Fibroblast of the aortic adventitia (primary cell): ENCODE measurements at regions not wholly inside any gene's neighbourhood (a gene's known extent, or its start where the extent isn't known, plus 50 kb on each side); places are given as distances from the start of the nearest gene placed in this dataset.

Experiments used
- DNase-seq: peaks from one replicate; pipeline ENCODE4 v3.0.0-alpha.2; 2010; ENCODE audit warnings: low read depth
- H3K4me3 ChIP-seq: 2 replicates; pipeline ENCODE4 v1.5.1; 2011; ENCODE audit warnings: low read depth, mild to moderate bottlenecking, control low read depth, low read length, moderate library complexity
- TF ChIP-seq, protein P1 (sequence below): IDR thresholded peaks from 2 replicates; pipeline ENCODE4 v1.5.1; 2011; ENCODE audit warnings: mild to moderate bottlenecking, low read length, control low read depth, inconsistent platforms; ENCODE audit not compliant: insufficient read depth

DNA sequence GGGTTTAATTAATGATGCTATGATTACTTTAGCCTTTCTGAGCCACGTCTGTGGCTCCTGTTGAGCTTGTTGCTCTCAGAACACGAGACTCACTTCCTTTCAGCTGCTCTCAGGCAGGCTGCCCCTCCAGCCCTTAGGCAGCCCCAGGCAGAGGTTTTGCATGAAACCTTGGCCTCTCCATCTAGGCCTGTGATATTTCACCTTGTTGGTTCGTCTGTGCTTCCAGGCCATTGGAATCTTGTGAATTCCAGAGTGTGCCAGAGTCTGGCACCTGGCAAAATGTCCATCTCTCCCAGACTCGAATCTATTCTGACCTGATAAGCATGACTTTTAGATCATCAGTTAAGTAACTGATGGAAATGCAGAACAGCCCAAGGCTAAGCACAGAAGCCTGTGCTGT is 254.1 kb downstream of the LOXHD1 start:
- TF ChIP-seq, protein P1, sequence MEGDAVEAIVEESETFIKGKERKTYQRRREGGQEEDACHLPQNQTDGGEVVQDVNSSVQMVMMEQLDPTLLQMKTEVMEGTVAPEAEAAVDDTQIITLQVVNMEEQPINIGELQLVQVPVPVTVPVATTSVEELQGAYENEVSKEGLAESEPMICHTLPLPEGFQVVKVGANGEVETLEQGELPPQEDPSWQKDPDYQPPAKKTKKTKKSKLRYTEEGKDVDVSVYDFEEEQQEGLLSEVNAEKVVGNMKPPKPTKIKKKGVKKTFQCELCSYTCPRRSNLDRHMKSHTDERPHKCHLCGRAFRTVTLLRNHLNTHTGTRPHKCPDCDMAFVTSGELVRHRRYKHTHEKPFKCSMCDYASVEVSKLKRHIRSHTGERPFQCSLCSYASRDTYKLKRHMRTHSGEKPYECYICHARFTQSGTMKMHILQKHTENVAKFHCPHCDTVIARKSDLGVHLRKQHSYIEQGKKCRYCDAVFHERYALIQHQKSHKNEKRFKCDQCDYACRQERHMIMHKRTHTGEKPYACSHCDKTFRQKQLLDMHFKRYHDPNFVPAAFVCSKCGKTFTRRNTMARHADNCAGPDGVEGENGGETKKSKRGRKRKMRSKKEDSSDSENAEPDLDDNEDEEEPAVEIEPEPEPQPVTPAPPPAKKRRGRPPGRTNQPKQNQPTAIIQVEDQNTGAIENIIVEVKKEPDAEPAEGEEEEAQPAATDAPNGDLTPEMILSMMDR: no peak
- DNase-seq: no peak
- no peak overlapping the region for H3K4me3 ChIP-seq

DNA sequence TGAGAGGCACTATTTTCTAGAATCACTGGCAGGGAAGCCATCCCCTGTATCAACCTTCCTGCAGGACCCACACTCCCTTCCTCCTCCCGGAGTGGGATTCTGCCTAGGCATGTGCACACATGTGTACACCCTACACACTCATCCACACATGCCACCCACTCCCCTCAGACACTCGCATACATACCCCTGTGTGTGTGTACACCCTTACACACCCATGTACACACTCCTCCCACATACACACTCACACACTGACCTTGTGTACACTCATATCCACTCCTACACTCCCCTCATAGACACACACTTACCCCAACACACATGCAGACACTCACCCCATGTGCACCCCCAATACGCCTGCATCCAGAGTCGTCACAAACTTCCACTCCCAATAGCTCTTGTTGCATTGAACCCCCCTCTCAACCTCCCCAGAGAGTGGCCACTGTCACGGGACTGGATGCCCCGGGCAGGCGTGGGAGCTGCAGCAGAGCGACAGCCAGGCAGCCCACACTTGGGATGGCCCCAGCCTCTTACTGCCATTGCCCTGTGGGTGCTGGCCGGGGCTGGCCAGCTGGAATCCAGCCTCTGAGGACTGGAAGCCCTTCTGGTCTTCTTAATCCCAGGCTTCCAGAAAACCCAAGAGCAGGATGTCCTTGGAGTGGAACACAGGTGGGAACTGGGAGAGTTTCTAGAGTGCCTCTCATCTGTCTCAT is 251.0 kb downstream of the LOXHD1 start:
- TF ChIP-seq, protein P1: no peak
- H3K4me3 ChIP-seq: no peak overlapping the region
- DNase-seq: no peak

GRCh38 chr18:46406539-46406932 is 250.5 kb downstream of the LOXHD1 start:
- no peak overlapping the region for H3K4me3 ChIP-seq
- DNase-seq: no peak
- TF ChIP-seq, protein P1: no peak

DNA sequence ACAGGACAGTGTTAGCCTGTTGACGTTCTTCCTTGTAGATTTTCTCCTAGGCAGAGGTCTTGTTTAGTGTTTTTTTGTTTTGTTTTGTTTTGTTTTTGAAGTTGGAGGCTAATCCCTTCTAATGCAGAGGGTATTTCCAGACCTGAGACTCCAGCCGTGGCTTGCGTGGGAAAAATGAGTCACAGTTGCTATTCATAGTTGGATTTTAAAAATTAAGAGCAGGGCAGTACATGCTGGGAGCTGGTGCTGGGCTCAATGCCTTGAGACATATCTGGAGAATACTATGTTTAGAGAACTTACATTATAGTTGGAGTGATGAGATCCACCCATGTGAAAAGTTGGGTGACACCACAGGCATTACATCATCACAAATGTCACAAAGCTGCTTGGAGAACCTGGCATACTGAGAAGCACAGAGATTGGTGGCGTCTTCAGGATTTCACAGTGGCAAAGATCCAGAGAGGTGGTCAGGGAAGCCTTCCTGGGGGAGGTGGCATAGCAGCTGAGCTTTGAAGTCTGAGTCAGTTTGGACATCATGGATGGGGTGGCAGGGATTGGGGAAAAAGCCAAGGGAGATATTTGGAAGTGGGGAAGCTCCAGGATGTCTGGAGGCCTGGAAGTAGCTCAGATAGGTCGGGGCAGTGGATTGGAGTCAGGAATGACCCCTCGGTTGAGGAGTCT is 249.4 kb downstream of the LOXHD1 start:
- DNase-seq: peak; percentile 41
- TF ChIP-seq, protein P1: no peak
- no peak overlapping the region for H3K4me3 ChIP-seq

DNA sequence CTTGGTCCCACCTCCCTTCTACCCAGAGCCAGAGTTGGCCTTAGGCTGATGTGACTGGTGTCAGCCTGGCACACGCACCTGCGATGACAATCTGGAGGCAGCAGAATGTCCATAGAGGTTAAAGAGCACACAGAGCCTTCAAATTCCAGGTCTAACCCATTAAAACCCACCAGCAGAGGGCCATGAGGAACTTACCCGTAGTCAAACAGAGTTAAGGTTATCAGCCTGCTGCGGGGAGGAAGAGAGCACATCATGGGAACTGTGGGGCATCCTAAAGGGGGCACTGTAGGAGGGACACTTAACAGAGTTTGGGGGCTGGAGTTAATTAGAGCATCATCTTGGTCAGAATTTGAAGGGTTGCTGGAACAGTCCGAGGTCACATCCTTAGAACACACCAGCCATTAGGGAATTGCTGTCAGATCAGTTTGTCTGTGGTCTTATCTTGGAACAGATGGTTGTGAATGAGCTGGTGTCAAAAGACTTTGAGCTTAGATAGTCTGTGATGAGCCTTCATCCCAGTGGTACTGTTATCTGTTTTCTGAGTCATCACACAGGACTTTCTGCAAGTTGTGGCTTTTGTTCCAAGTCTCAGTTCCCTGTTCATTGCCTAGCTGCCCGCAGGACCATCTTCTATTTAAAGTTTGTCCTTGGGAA is 248.6 kb downstream of the LOXHD1 start:
- TF ChIP-seq, protein P1: no peak
- no peak overlapping the region for H3K4me3 ChIP-seq
- no peak for DNase-seq

GRCh38 chr18:46411191-46411828 is 245.7 kb downstream of the LOXHD1 start:
- TF ChIP-seq, protein P1: no peak
- H3K4me3 ChIP-seq: no peak overlapping the region
- no peak for DNase-seq
